ENCODE measurements at regions not wholly inside any gene's neighbourhood (a gene's known extent, or its start where the extent isn't known, plus 50 kb on each side); places are given as distances from the start of the nearest gene placed in this dataset.
"Not testable (repeated sequence)": the region's sequence is repeated elsewhere in the genome, so short reads cannot be mapped to it uniquely, and the experiment has no call there.

GRCh38 chr9:129412176-129412813, 208.6 kb downstream of the C9orf50 start:
- DNase-seq: not testable (repeated sequence)

GRCh38 chr9:129411501-129412175, 209.3 kb downstream of the C9orf50 start:
- DNase-seq: no peak

GRCh38 chr9:129410226-129410625, 210.7 kb downstream of the C9orf50 start:
- no peak for DNase-seq

DNA sequence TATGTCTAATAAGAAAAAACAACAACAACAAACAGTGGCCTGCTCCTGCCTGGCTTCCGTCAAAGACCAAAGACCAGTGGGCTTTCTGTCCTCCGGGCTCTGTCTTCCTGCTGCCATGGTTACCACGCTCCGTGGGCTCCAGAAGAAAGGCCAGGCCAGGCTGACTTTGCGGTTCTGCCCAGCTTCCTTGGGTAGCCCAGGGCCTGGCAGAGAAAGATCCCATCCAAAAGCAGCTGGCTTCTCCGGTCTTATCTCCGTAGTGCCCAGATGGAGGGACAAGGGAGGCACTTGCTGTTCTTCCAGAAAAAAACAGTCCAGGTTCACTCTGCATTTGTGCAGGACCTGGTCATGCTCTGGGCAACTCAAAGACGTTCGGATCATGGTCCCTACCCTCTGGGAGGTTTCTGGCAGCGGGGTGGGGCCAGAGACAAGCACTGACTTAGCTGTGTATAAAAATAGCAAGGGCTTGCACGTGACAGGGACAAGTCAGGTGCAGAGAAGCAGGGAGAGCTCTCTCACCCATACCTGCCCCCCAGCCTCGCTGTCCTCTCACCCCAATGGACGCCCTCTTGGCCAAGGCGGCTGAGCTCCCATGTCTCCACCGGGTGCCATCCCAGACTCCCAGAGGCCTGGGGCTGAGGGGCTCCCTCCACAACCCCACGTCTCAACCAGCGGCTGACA, 212.2 kb downstream of the C9orf50 start:
- no peak for DNase-seq

GRCh38 chr9:129407905-129408452, 212.9 kb downstream of the C9orf50 start:
- no peak for DNase-seq

DNA sequence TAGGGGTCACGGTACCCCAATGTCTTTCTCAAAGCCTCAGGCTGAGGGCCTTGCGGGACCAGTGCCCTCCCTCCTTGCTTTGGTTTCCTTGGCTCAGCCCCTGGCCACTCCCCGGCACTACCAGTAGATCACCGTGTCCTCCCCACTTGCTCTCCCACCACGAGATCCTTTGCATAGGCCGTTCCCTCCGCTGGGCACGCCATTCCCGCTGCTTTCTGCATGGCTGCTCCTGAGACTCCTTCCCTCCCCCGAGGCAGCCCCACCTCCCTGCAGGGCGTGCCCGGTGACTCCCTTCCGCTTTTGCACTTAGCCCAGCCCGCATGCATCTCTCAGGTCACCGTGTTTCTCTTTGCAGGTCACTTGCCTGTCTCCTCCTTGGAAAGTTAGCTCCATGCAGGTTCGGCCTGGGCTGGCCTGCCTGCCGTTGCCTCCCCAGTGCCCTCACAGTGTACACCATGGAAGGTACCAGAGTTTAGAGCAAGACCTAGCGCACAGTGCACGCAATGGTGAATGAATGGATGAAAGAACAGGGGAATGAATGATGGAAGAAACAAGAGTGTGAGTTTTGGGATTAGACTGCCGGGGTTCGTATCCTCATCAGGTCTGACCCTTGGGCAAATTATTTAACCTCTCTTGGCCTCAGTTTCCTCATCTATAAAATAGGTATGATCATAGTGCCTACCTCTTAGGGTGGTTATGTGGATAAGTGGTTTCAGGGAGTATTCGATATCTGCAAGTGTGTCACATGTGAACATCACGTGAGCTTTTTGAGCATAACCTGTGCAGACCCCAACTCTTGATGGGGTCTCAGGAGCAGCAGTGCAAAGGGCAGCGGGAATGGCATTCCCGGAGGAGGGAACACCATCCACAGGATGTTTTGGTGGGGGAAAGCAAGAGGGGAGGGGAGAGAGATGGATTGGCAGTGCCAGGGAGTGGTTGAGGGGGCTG, 214.3 kb downstream of the C9orf50 start:
- no peak for DNase-seq

GRCh38 chr9:129405827-129406213, 215.1 kb downstream of the C9orf50 start:
- DNase-seq: no peak

GRCh38 chr9:129405089-129405826, 215.6 kb downstream of the C9orf50 start:
- DNase-seq: no peak

DNA sequence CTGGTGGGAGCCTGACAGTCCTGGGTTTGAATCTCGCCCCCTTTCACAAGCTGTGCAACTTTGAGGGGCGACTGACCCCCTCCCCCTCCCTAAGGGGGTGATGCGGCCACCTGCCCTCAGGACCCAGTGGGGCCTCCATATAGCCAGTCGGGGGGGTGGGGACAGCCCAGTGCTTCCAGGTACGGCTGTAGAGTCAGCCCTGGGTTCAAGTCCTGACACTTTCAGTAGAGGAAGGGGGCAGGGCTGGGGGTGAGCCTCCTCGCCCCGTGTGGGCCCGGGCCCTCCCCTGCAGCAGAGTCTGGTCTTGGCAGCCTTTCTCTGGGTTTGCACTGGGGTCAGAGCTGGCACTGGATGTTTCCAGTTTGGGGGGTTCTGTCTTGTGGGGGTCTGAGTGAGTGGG, 216.3 kb downstream of the C9orf50 start:
- no peak for DNase-seq

DNA sequence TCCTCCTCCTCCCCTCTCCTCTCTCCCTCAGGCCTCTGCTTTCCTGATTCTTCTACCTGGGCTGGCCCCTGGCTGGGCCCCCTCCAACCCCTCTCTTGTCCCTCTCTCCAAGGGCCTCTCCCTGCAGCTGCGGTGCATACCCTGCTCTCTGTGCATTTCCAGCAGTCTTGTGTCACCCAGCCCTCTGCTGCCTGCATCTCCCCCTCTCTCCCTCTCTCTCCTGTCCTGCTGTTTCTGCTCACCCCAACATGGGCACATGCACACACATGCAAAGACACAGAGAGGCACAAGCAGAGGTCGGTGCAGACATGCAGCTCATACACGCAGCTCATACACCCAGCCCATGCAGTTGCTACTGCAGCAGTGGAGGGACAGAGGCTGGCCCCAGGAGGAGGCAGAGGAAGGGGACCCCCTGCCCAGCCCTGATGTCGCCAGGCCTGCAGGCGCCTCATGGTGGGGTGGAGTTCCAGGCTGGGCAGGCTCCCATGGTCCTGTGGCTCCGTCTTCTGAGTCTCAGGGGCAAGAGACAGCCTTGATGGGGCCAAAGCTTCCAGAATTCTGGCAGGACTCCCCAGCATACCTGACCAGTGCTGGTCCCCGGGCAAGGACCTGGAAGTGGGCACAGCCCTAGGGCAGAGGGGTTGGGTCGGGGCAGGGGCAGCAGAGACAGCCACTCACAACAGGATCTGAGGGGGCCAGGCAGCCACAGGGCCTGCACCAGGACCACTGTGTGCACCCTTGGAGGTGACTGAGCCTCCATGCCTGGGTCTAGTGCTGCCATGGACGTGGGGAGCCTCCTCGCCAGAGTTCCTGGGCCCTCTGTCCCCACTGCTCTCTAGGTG, 216.9 kb downstream of the C9orf50 start:
- DNase-seq: no peak

GRCh38 chr9:129402931-129403778, 217.7 kb downstream of the C9orf50 start:
- no peak for DNase-seq

DNA sequence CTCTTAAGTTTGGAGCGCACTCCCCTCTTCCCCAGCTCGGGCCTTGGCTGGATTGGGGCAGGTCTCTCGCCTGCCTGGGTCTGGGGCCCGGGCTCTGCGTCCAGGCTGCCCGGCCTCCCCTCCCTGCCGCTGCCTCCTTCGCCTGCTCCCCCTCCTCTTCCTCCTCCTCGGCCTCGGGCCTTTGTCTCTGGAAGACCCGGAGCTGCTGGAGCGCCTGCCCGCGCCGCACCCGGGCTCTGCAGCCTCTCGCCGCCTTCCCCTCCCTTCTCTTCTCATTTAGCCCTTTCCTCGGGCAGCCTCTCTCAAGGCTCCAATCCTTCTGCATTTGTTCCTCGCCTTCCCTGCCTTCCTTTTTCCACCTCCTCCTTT, 218.5 kb downstream of the C9orf50 start:
- no peak for DNase-seq

- DNase-seq: no peak
These were observed 219.1 kb downstream of the C9orf50 start for GRCh38 chr9:129401623-129402370.

- no peak for DNase-seq
These were observed 219.8 kb downstream of the C9orf50 start for GRCh38 chr9:129400971-129401622.

DNA sequence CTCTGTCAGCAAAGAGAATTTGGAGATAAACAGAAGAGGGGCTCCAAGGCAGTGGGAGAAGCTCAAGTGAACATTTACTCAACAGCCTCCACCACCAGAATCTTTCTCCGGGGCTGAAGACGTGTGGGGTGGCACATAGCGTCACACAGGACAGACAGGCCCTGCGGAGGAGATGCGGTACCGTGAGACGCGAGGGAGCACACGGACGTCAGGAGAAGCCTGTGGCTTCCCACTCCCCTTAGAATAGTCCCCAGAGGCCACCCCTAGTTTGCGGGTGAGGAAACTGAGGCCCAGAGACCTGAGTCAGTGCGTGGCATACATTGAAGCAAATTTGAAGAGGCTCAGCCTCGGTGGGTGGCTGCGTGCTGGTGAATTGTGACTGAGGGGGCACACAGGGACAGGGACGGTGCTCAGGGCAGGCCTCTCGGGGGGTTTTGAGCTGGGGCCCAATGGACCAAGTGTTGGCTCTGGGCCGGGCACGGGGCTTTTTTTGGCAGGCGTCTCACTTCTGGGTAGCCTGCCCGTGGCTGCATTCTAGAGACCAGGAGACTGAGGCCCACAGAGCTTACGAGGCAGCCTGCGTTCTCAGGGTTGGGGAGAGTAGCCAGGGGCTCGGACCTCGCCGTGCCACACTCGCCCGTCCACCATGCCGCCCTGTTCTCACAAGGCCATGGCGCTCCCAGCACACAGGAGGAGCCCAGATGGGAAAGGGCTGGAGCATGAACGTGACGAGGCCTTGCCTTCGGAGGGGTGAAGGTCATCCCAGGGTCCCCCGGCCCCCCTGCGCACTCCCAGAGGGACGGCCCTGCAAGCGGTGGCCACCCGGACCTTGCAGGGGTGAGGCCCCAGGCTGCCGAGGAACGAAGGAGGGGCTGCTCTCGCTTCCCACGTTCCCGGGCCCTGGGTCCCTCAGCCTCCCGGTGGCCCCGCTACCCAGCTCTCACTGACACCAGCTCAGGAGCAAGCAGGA, 220.6 kb downstream of the C9orf50 start:
- no peak for DNase-seq

DNA sequence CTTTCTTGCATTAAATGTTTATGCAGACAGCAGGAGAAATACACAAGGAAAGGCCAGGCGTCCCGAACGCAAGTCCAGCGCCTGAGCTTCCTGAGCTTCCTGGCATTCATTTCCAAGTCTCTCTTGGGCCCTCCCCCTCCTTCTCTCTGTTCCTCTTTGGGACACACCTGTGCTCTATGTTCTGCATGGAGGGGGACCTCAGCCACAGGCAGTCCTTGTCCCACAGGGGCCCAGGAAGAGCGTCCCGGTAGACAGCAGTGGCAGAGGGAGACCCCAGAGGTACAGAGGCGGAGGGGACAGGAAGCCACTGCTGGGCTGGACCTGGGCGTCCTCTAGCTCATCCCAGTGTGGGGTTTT, 221.3 kb downstream of the C9orf50 start:
- no peak for DNase-seq

GRCh38 chr9:129398961-129399633, 221.0 kb upstream of the IER5L start:
- no peak for DNase-seq
